ENCODE measurements at regions not wholly inside any gene's neighbourhood (a gene's known extent, or its start where the extent isn't known, plus 50 kb on each side); places are given as distances from the start of the nearest gene placed in this dataset.

DNA sequence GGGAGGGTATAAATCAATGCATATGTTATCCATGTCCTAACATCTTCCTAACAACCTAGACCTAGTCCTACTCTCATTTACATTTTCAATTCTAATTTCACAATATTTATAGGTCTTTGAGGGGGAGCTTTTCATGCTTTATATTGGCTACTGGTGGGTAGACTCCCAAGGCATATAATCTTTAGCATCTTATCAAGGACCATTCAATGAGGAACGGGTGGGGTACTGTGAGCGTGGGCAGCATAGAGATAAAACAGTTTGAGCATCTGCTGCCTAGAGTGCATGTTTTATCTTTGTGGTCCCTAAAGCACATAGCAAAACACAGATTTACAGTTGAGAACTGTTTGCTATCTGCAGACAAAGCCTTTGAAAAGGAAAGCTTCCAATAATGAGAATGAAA lies 427.6 kb upstream of the WWC1 start:
- no peak for DNase-seq (ENCODE audit: low read depth)

DNA sequence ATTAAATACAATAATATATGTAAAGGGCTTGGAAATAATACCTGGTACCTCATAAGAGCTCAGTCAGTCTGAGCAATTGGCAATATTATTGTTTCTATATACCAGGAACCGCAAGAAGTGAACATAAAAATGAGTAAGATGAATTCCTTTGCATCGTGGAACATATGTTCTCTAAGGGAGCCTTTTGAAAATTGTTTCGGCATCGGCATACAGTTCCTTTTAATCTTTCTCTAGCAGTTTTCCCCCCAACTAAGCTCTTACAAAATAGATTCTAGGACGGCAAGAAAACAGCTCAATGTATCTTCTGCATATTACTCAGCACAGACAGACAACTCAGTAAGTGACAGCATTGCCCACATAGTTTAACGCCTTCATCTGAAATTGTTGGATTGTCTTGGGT lies 426.6 kb upstream of the WWC1 start:
- no peak for DNase-seq (ENCODE audit: low read depth)

GRCh38 chr5:167866797-167867196 lies 424.6 kb upstream of the WWC1 start:
- DNase-seq (ENCODE audit: low read depth), result no peak

GRCh38 chr5:167867281-167867680 lies 424.2 kb upstream of the WWC1 start:
- no peak for DNase-seq (ENCODE audit: low read depth)

DNA sequence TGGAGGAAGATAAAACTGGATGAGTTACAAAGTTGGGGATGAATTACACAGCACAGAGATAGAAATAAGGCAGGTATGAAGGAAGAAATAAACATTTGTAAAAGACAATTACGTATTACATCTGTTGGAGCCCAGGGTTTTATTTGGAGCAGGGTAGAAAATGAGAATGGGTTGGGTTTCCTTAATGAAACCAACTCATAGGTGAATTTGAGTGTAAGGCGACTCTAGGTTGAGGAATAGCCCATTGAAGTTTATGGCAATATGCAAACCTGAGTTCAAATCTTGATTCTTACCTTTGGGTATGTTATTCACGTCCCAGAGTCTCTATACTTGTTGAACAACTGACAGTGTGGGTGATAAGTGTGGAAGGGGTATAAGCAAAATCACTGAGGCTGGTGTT lies 422.3 kb upstream of the WWC1 start:
- no peak for DNase-seq (ENCODE audit: low read depth)

- no peak for DNase-seq (ENCODE audit: low read depth)
Measured at GRCh38 chr5:167870055-167870454, 421.4 kb upstream of the WWC1 start.

DNA sequence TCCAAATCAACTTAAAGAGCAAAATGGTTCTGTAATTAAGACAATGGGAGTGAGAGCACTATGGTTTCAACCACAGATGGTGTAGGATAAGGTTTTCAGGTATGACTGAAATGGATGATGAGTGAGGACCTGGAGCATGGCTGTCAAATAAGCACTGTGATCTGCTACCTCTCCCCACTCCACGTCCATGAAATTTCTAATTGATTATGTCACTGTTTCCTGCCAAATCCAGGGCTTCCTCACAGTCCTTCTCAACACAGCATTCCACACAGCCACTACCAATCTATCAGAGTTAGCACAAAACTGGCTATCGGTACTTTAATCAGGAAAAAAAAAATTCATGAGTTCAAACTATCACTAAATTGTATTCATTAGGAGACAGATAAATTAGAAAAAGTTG lies 420.4 kb upstream of the WWC1 start:
- no peak for DNase-seq (ENCODE audit: low read depth)

DNA sequence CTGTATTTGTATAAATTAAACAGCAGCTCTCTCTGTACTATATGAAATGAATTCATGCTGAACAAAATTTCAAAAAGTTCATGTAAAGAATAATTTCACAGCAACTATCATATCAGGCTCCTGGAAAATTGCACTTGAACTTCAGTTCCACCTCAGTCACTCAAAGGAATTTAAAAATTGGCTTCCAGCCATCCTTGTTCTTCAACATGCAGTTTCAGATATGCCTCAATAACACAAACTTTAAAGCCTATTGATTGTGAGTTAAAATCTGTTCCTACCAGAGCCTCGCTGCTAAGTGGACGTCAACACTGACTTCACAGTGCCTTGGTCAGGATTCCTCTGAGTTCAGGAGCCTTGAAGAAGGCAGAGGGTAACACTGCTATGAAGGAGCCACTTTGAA lies 418.7 kb upstream of the WWC1 start:
- DNase-seq (ENCODE audit: low read depth), result no peak

- DNase-seq (ENCODE audit: low read depth), result no peak
Measured at GRCh38 chr5:167877114-167877722, 414.2 kb upstream of the WWC1 start.

DNA sequence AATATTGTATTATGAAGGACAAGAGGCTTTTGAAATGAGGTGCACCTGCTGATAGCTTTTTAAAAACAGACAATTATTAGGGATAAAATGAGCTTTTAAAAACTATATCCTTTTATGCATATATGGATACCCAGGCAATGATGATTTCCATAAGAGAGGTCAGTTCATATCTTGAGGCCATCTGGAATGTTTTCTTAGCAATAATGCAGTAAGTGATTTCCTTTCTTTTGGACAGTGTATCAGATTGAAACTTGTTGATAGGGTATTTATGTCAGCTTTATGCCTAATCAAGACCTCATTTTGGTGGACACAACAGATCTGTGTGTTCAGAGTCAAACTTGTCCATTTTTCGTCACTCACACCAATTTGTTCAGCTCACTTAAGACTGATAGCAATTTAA lies 413.5 kb upstream of the WWC1 start:
- no peak for DNase-seq (ENCODE audit: low read depth)

DNA sequence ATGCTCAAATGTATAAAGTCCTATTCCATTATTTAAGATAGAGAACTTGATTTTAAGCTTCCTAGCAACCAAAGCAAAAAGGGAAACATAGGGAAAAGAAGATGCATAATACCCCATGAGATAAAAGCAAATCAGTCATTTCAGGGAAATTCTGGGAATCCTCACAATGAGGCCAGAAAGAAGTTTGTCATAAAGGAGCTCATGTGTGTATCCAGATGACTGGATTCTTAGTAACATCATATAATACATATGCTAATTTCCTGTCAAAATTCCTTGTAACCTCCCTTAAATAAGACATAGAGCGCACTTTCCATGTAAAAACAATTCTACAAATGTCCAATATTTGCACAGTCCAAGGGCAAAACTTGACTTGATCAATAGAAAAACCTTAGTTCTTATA lies 411.0 kb upstream of the WWC1 start:
- no peak for DNase-seq (ENCODE audit: low read depth)

- DNase-seq (ENCODE audit: low read depth), result no peak
Measured at GRCh38 chr5:167881041-167881440, 410.4 kb upstream of the WWC1 start.

GRCh38 chr5:167886196-167886595 lies 405.2 kb upstream of the WWC1 start:
- no peak for DNase-seq (ENCODE audit: low read depth)

GRCh38 chr5:167888393-167888792 lies 403.1 kb upstream of the WWC1 start:
- no peak for DNase-seq (ENCODE audit: low read depth)

DNA sequence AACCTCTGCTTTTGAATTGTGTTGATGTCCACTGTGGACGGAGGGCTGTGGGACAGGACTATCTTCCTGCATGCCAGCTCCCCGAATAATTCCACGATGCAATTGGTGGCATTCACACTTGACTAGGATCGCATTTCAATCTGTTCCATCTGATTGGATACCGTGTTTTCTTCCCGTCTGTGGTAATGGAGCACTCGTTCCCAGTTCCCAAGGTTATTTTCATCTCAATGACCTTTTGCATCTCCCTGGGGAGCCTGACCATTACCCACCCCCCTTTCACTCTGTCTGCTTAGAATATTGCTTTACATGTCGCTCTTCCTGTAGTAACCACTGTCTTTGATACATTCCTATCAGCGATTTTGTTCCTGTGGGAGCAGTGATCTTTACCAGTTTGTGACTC lies 402.2 kb upstream of the WWC1 start:
- no peak for DNase-seq (ENCODE audit: low read depth)

DNA sequence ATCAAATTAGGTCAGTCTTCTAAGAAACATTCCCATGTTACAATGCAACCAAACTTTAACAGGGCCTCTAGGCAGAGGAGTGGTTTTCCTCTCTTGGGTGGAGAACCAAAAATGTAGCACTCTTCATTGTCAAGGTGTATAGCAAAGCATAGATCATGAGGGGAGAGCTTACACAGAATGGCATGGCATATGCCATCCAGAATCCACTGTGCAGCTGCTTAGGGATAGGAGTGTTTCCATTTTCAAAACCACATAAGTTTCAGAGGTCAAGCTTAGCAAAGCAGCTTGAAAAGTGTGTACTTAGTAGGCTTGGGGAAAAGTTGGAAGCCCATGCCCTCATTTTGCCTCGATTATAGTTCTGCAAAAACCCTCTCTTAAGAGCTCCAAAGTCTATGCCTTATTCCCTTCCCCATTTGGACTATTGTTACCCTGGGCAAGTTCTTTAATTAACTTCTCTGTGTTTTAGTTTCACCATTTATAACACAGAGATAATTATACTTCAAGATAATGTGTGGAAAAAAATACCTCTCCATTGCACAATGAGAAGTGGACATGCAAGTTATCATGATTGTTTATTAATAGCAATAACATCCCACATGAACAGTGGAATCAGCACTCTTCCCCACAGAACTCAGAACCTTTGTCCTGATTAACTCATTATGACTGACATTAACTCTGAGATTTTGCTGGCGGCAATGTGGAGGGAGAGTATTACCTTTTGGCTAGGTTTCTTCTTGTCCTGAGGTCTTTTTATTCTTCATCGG lies 398.9 kb upstream of the WWC1 start:
- no peak for DNase-seq (ENCODE audit: low read depth)

GRCh38 chr5:167893271-167893670 lies 398.2 kb upstream of the WWC1 start:
- DNase-seq (ENCODE audit: low read depth), result no peak

- no peak for DNase-seq (ENCODE audit: low read depth)
Measured at GRCh38 chr5:167894631-167895472, 396.6 kb upstream of the WWC1 start.

- no peak for DNase-seq (ENCODE audit: low read depth)
Measured at GRCh38 chr5:167895899-167896659, 395.4 kb upstream of the WWC1 start.

- no peak for DNase-seq (ENCODE audit: low read depth)
Measured at GRCh38 chr5:167896814-167897213, 394.6 kb upstream of the WWC1 start.

GRCh38 chr5:167897371-167897770 lies 394.1 kb upstream of the WWC1 start:
- no peak for DNase-seq (ENCODE audit: low read depth)

GRCh38 chr5:167898361-167899042 lies 392.9 kb upstream of the WWC1 start:
- no peak for DNase-seq (ENCODE audit: low read depth)
